ENCODE measurements at regions not wholly inside any gene's neighbourhood (a gene's known extent, or its start where the extent isn't known, plus 50 kb on each side); places are given as distances from the start of the nearest gene placed in this dataset.

GRCh38 chr13:99436686-99437416 is 64.4 kb upstream of the TM9SF2 start:
- H3K9ac ChIP-seq (ENCODE audit: low read length), result no peak overlapping the region
- H3K4me3 ChIP-seq (ENCODE audit: low read depth in 1 of 2, low read length in 2 of 2), result peak overlapping the region in 1 of 2 donors; percentile 37

GRCh38 chr13:99439048-99439447 is 62.2 kb upstream of the TM9SF2 start:
- no peaks in the 10 kb centered on the region for H3K9me3 ChIP-seq (ENCODE audit: low read length)
- no peaks in the 10 kb centered on the region for H3K4me1 ChIP-seq (ENCODE audit: insufficient read depth, low read length)
- H3K36me3 ChIP-seq (ENCODE audit: insufficient read depth, low read length), result no peaks in the 10 kb centered on the region
- H3K9ac ChIP-seq (ENCODE audit: low read length), result no peak overlapping the region
- H3K27me3 ChIP-seq (ENCODE audit: control insufficient read depth in 1 of 2, insufficient read depth in 2 of 2, low read length in 2 of 2), result no peaks in the 10 kb centered on the region
- no peak overlapping the region for H3K4me3 ChIP-seq (ENCODE audit: low read depth in 1 of 2, low read length in 2 of 2)
- no peak overlapping the region for H3K27ac ChIP-seq (ENCODE audit: low read depth, low read length)

More at GRCh38 chr13:99436686-99437416, 64.4 kb upstream of the TM9SF2 start:
- Histone ChIP-seq H3K9me3 (ENCODE audit: low read length) (no peaks in the 10 kb centered on the region), H3K4me1 (ENCODE audit: insufficient read depth, low read length) (no peaks in the 10 kb centered on the region), H3K36me3 (ENCODE audit: insufficient read depth, low read length) (no peaks in the 10 kb centered on the region), H3K27ac (ENCODE audit: low read depth, low read length) (no peak overlapping the region), H3K27me3 (ENCODE audit: control insufficient read depth in 1 of 2, insufficient read depth in 2 of 2, low read length in 2 of 2) (no peaks in the 10 kb centered on the region)

- H3K9me3 ChIP-seq (ENCODE audit: low read length), result no peaks in the 10 kb centered on the region
- H3K27ac ChIP-seq (ENCODE audit: low read depth, low read length), result no peak overlapping the region
- H3K4me1 ChIP-seq (ENCODE audit: insufficient read depth, low read length), result no peaks in the 10 kb centered on the region
- no peak overlapping the region for H3K4me3 ChIP-seq (ENCODE audit: low read depth in 1 of 2, low read length in 2 of 2)
- no peaks in the 10 kb centered on the region for H3K36me3 ChIP-seq (ENCODE audit: insufficient read depth, low read length)
- no peak overlapping the region for H3K9ac ChIP-seq (ENCODE audit: low read length)
- H3K27me3 ChIP-seq (ENCODE audit: control insufficient read depth in 1 of 2, insufficient read depth in 2 of 2, low read length in 2 of 2), result no peaks in the 10 kb centered on the region
Measured at GRCh38 chr13:99439850-99440604, 61.2 kb upstream of the TM9SF2 start.

DNA sequence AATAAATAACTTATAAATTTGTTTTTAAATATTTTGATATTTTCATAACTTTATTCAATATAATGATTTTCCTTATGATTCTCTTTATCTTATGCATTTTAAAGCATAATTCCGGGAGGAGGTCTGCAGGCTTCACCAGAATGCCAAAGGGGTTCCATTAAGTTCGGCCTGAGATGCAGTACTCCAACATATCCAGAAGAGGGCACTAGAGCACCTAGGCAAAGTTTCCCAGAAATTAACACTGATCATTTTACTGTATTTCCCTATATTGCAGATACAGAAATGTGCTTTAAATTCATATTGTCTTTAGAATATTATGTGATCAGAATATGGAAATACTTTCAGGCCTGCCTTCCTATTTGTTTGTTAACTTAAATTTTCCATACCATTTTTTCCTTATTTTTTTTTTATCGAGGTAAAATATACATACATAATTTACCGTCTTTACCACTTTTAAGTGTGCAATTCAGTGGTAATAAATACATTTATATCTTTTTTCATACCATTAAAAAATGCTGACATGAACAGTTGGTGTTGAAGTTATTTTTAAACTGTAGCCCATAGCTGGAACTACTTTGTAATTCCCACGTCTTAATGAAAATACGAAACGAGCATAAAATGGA is 58.9 kb upstream of the TM9SF2 start:
- Histone ChIP-seq H3K4me1 (ENCODE audit: insufficient read depth, low read length) (no peaks in the 10 kb centered on the region), H3K4me3 (ENCODE audit: low read depth in 1 of 2, low read length in 2 of 2) (no peak overlapping the region), H3K27me3 (ENCODE audit: control insufficient read depth in 1 of 2, insufficient read depth in 2 of 2, low read length in 2 of 2) (no peaks in the 10 kb centered on the region), H3K36me3 (ENCODE audit: insufficient read depth, low read length) (no peaks in the 10 kb centered on the region), H3K9ac (ENCODE audit: low read length) (no peak overlapping the region), H3K27ac (ENCODE audit: low read depth, low read length) (no peak overlapping the region), H3K9me3 (ENCODE audit: low read length) (no peaks in the 10 kb centered on the region)

DNA sequence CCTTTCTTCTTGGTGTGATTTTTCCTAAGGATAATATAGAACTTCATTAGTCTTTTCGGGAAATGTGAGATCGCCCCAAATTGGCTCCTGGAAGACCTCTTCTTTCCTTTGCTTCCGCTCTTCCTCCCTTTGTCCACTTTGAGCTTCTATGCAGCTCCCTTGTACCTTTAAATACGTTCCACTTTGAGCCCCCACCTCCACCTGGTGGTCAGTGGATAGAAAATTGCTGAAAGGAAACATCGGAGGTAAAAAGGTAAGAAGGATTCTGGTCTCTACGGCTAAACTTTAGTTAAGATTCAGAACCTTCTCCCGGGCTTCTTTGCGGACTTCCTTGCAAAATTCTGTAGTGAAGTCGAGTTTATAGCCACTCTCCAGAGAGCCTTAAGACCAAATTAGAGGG is 55.0 kb upstream of the TM9SF2 start:
- Histone ChIP-seq H3K4me3 (ENCODE audit: low read depth in 1 of 2, low read length in 2 of 2) (no peak overlapping the region), H3K27ac (ENCODE audit: low read depth, low read length) (no peak overlapping the region), H3K36me3 (ENCODE audit: insufficient read depth, low read length) (no peaks in the 10 kb centered on the region), H3K4me1 (ENCODE audit: insufficient read depth, low read length) (no peaks in the 10 kb centered on the region), H3K9ac (ENCODE audit: low read length) (no peak overlapping the region), H3K9me3 (ENCODE audit: low read length) (no peaks in the 10 kb centered on the region), H3K27me3 (ENCODE audit: control insufficient read depth in 1 of 2, insufficient read depth in 2 of 2, low read length in 2 of 2) (no peaks in the 10 kb centered on the region)

DNA sequence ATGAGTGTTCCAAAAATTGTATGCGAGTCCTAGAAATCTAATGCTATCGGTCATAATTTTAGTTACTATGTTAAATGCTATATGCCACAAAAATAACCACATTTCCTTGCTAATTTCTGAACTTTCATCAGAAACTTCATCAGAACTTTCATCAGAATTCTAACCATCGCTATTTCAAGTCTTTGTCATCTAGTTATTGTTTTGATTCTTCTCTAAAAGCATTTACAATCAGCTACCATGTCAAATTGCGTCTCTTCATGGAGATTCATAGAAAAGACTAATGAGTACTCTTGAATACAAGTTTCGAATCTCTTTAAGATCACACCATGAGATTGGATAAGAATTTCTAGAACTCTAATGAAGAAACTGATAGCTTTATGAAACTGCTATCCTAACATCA is 52.7 kb upstream of the TM9SF2 start:
- H3K4me3 ChIP-seq (ENCODE audit: low read depth in 1 of 2, low read length in 2 of 2), result no peak overlapping the region
- no peak overlapping the region for H3K9ac ChIP-seq (ENCODE audit: low read length)
- no peaks in the 10 kb centered on the region for H3K9me3 ChIP-seq (ENCODE audit: low read length)
- no peaks in the 10 kb centered on the region for H3K36me3 ChIP-seq (ENCODE audit: insufficient read depth, low read length)
- no peaks in the 10 kb centered on the region for H3K27me3 ChIP-seq (ENCODE audit: control insufficient read depth in 1 of 2, insufficient read depth in 2 of 2, low read length in 2 of 2)
- no peak overlapping the region for H3K27ac ChIP-seq (ENCODE audit: low read depth, low read length)
- no peaks in the 10 kb centered on the region for H3K4me1 ChIP-seq (ENCODE audit: insufficient read depth, low read length)

GRCh38 chr13:99450416-99450815 is 50.9 kb upstream of the TM9SF2 start:
- no peak overlapping the region for H3K4me3 ChIP-seq (ENCODE audit: low read depth in 1 of 2, low read length in 2 of 2)
- no peaks in the 10 kb centered on the region for H3K9me3 ChIP-seq (ENCODE audit: low read length)
- no peaks in the 10 kb centered on the region for H3K4me1 ChIP-seq (ENCODE audit: insufficient read depth, low read length)
- no peaks in the 10 kb centered on the region for H3K27me3 ChIP-seq (ENCODE audit: control insufficient read depth in 1 of 2, insufficient read depth in 2 of 2, low read length in 2 of 2)
- H3K27ac ChIP-seq (ENCODE audit: low read depth, low read length), result no peak overlapping the region
- no peaks in the 10 kb centered on the region for H3K36me3 ChIP-seq (ENCODE audit: insufficient read depth, low read length)
- no peak overlapping the region for H3K9ac ChIP-seq (ENCODE audit: low read length)

Data from muscle layer of colon (tissue), 2 donors.